Ishikawa (cell line): ENCODE measurements at regions not wholly inside any gene's neighbourhood (a gene's known extent, or its start where the extent isn't known, plus 50 kb on each side); places are given as distances from the start of the nearest gene placed in this dataset.

Experiments
- CEBPB ChIP-seq: IDR thresholded peaks from 2 replicates; pipeline ENCODE4 v1.6.1; 2012
- CREB1 ChIP-seq: IDR thresholded peaks from 2 replicates; pipeline ENCODE4 v1.6.1; 2012; ENCODE audit warnings: low read depth
- EGR1 ChIP-seq: IDR thresholded peaks from 2 replicates; pipeline ENCODE4 v1.6.1; 2012
- FOXM1 ChIP-seq: IDR thresholded peaks from 2 replicates; pipeline ENCODE4 v1.6.1; 2012; ENCODE audit warnings: low read depth, borderline replicate concordance
- MAX ChIP-seq: IDR thresholded peaks from 2 replicates; pipeline ENCODE4 v1.6.1; 2012
- NFIC ChIP-seq: IDR thresholded peaks from 2 replicates; pipeline ENCODE4 v1.6.1; 2012
- REST ChIP-seq: IDR thresholded peaks from 2 replicates; pipeline ENCODE4 v1.6.1; 2012; ENCODE audit warnings: low read depth, mild to moderate bottlenecking
- TAF1 ChIP-seq: IDR thresholded peaks from 2 replicates; pipeline ENCODE4 v1.6.1; 2012; ENCODE audit warnings: low read depth, mild to moderate bottlenecking
- TCF12 ChIP-seq: IDR thresholded peaks from 2 replicates; pipeline ENCODE4 v1.6.1; 2012; ENCODE audit warnings: low read depth
- TEAD4 ChIP-seq: IDR thresholded peaks from 2 replicates; pipeline ENCODE4 v1.6.1; 2012

- TF ChIP-seq NFIC (no peak), EGR1 (no peak), REST (no peak), CREB1 (no peak), TEAD4 (no peak), FOXM1 (no peak), TAF1 (no peak), TCF12 (no peak), MAX (no peak), CEBPB (no peak)
Observed at GRCh38 chr1:62995173-62995572, 211.2 kb downstream of the ATG4C start.
